Mesenchymal stem cell (in vitro differentiated cells and primary cell): ENCODE measurements at regions not wholly inside any gene's neighbourhood (a gene's known extent, or its start where the extent isn't known, plus 50 kb on each side); places are given as distances from the start of the nearest gene placed in this dataset.
A peak's percentile ranks its signal among the peaks of the same experiment; 100 is the strongest.

Experiments used
- DNase-seq: peaks from one replicate; pipeline ENCODE4 v3.0.0-alpha.2; 2013
- H2AFZ ChIP-seq: one replicate; pipeline ENCODE4 v1.6.1; 2013; ENCODE audit warnings: low read depth, mild to moderate bottlenecking, control low read depth, inconsistent platforms, low read length, moderate library complexity
- H2AK5ac ChIP-seq: 2 replicates; pipeline ENCODE4 v1.6.1; 2013; ENCODE audit warnings: low read length, moderate library complexity, mild to moderate bottlenecking, inconsistent platforms; ENCODE audit not compliant: severe bottlenecking
- H2BK120ac ChIP-seq: one replicate; pipeline ENCODE4 v1.6.1; 2013; ENCODE audit warnings: low read depth, mild to moderate bottlenecking, inconsistent platforms, low read length, moderate library complexity
- H2BK12ac ChIP-seq, 2 experiments: one replicate each; pipeline ENCODE4 v1.6.1; 2013; ENCODE audit warnings: inconsistent platforms in 2 of 2, low read length in 2 of 2, mild to moderate bottlenecking in 2 of 2, moderate library complexity in 2 of 2, control low read depth in 1 of 2
- H2BK15ac ChIP-seq: one replicate; pipeline ENCODE4 v1.6.1; 2013; ENCODE audit warnings: mild to moderate bottlenecking, low read depth, inconsistent platforms; ENCODE audit not compliant: poor library complexity, severe bottlenecking
- H2BK5ac ChIP-seq: 2 replicates; pipeline ENCODE4 v1.6.1; 2013; ENCODE audit warnings: low read depth, mild to moderate bottlenecking, low read length, control low read depth, inconsistent platforms; ENCODE audit not compliant: poor library complexity, severe bottlenecking
- H3K14ac ChIP-seq, 2 experiments: one replicate each; pipeline ENCODE4 v1.6.1; 2013; ENCODE audit warnings: inconsistent platforms in 2 of 2, low read length in 2 of 2, control low read depth in 1 of 2, mild to moderate bottlenecking in 1 of 2, moderate library complexity in 1 of 2
- H3K18ac ChIP-seq, 2 experiments: one replicate each; pipeline ENCODE4 v1.6.1; 2013; ENCODE audit warnings: inconsistent platforms in 2 of 2, low read length in 2 of 2, control low read depth in 1 of 2, low read depth in 1 of 2, mild to moderate bottlenecking in 1 of 2
- H3K23ac ChIP-seq, 2 experiments: one replicate each; pipeline ENCODE4 v1.6.1; 2013; ENCODE audit warnings: inconsistent platforms in 2 of 2, low read length in 2 of 2, mild to moderate bottlenecking in 2 of 2, moderate library complexity in 2 of 2, control low read depth in 1 of 2
- H3K27ac ChIP-seq: 2 replicates; pipeline ENCODE4 v1.5.1; 2013; ENCODE audit warnings: mild to moderate bottlenecking, moderate library complexity, low read length, control low read depth, inconsistent platforms; ENCODE audit not compliant: poor library complexity, severe bottlenecking
- H3K27me3 ChIP-seq, 2 experiments: 2 replicates each; pipeline versions ENCODE4 v1.6.1 to v1.7.0; 2013; ENCODE audit warnings: low read length in 2 of 2, mild to moderate bottlenecking in 2 of 2, moderate library complexity in 2 of 2, control low read depth in 1 of 2, inconsistent platforms in 1 of 2; ENCODE audit not compliant: control insufficient read depth in 1 of 2, insufficient read depth in 1 of 2
- H3K36me3 ChIP-seq, 2 experiments: 2 replicates each; pipeline versions ENCODE4 v1.6.1 to v1.7.0; 2013; ENCODE audit warnings: low read length in 2 of 2, control low read depth in 1 of 2, inconsistent platforms in 1 of 2, low read depth in 1 of 2, mild to moderate bottlenecking in 1 of 2; ENCODE audit not compliant: insufficient read depth in 2 of 2, control insufficient read depth in 1 of 2
- H3K4ac ChIP-seq, 2 experiments: one replicate each; pipeline ENCODE4 v1.6.1; 2013; ENCODE audit warnings: inconsistent platforms in 2 of 2, low read length in 2 of 2, mild to moderate bottlenecking in 2 of 2, moderate library complexity in 2 of 2, control low read depth in 1 of 2, low read depth in 1 of 2
- H3K4me1 ChIP-seq: 2 replicates; pipeline ENCODE4 v1.6.1; 2013; ENCODE audit warnings: low read depth, low read length, control low read depth; ENCODE audit not compliant: control insufficient read depth, insufficient read depth
- H3K4me2 ChIP-seq: 2 replicates; pipeline ENCODE4 v1.6.1; 2013; ENCODE audit warnings: low read length, mild to moderate bottlenecking, inconsistent platforms; ENCODE audit not compliant: poor library complexity, severe bottlenecking
- H3K4me3 ChIP-seq, 2 experiments: 2 replicates each; pipeline versions ENCODE4 v1.5.1 to v1.7.0; 2013; ENCODE audit warnings: low read length in 2 of 2, mild to moderate bottlenecking in 2 of 2, control low read depth in 1 of 2, low read depth in 1 of 2; ENCODE audit not compliant: insufficient read depth in 1 of 2
- H3K79me1 ChIP-seq: replicated peaks from 2 replicates; pipeline ENCODE4 v1.6.1; 2013; ENCODE audit warnings: mild to moderate bottlenecking, control low read depth, low read length, inconsistent platforms; ENCODE audit not compliant: poor library complexity, severe bottlenecking
- H3K9ac ChIP-seq: 2 replicates; pipeline ENCODE4 v1.7.0; 2013; ENCODE audit warnings: mild to moderate bottlenecking, low read length, moderate library complexity
- H3K9me3 ChIP-seq: 2 replicates; pipeline ENCODE4 v1.7.0; 2013; ENCODE audit warnings: mild to moderate bottlenecking, low read length; ENCODE audit not compliant: control insufficient read depth
- H4K8ac ChIP-seq: one replicate; pipeline ENCODE4 v1.6.1; 2013; ENCODE audit warnings: inconsistent platforms, mild to moderate bottlenecking, low read length, moderate library complexity
- H4K91ac ChIP-seq: one replicate; pipeline ENCODE4 v1.6.1; 2013; ENCODE audit warnings: mild to moderate bottlenecking, low read length, inconsistent platforms
- WGBS: methylation state at CpG from one replicate; pipeline ENCODE4 v1.1.7; 2013; ENCODE audit warnings: mixed read lengths; 5-methylcytosine and 5-hydroxymethylcytosine counted together

- Histone ChIP-seq H2AK5ac (no peak overlapping the region), H4K91ac (no peak overlapping the region), H2AFZ (no peak overlapping the region), H4K8ac (no peak overlapping the region), H3K4ac (no peak overlapping the region), H3K18ac (no peak overlapping the region), H3K4me1 (no peaks in the 10 kb centered on the region), H3K4me3 (no peak overlapping the region), H3K36me3 (no peaks in the 10 kb centered on the region), H3K27ac (no peak overlapping the region), H3K9me3 (no peaks in the 10 kb centered on the region), H2BK5ac (no peak overlapping the region), H3K9ac (no peak overlapping the region), H3K27me3 (no peaks in the 10 kb centered on the region), H2BK12ac (no peak overlapping the region), H2BK15ac (no peak overlapping the region), H3K79me1 (no peaks in the 10 kb centered on the region), H3K4me2 (no peak overlapping the region), H3K23ac (no peak overlapping the region), H3K14ac (no peak overlapping the region), H2BK120ac (no peak overlapping the region)
- 85% methylated on average over 2 of the region's 3 CpGs for WGBS
- no peak for DNase-seq
Observed at GRCh38 chr1:193736507-193736906, 550.1 kb upstream of the B3GALT2 start.

GRCh38 chr1:193733674-193734073, 547.3 kb upstream of the B3GALT2 start:
- Histone ChIP-seq H3K27ac (no peak overlapping the region), H4K91ac (no peak overlapping the region), H3K23ac (no peak overlapping the region), H3K4ac (no peak overlapping the region), H4K8ac (no peak overlapping the region), H3K9me3 (no peaks in the 10 kb centered on the region), H3K9ac (no peak overlapping the region), H2AK5ac (no peak overlapping the region), H3K14ac (no peak overlapping the region), H3K36me3 (no peaks in the 10 kb centered on the region), H3K4me3 (no peak overlapping the region), H3K18ac (no peak overlapping the region), H3K4me1 (no peaks in the 10 kb centered on the region), H3K4me2 (no peak overlapping the region), H2BK5ac (no peak overlapping the region), H3K27me3 (no peaks in the 10 kb centered on the region), H3K79me1 (no peaks in the 10 kb centered on the region), H2AFZ (no peak overlapping the region), H2BK15ac (no peak overlapping the region), H2BK120ac (no peak overlapping the region), H2BK12ac (no peak overlapping the region)
- no peak for DNase-seq
- WGBS = 78% methylated on average over 1 of the region's 3 CpGs

- Histone ChIP-seq H3K4me1 (no peaks in the 10 kb centered on the region), H3K9ac (no peak overlapping the region), H3K18ac (no peak overlapping the region), H3K27me3 (no peaks in the 10 kb centered on the region), H2BK15ac (no peak overlapping the region), H2BK5ac (no peak overlapping the region), H3K4me2 (no peak overlapping the region), H3K14ac (no peak overlapping the region), H2BK120ac (no peak overlapping the region), H3K79me1 (no peaks in the 10 kb centered on the region), H2BK12ac (no peak overlapping the region), H3K4ac (no peak overlapping the region), H4K8ac (no peak overlapping the region), H3K36me3 (no peaks in the 10 kb centered on the region), H3K27ac (no peak overlapping the region), H3K23ac (no peak overlapping the region), H2AK5ac (no peak overlapping the region), H4K91ac (no peak overlapping the region), H3K4me3 (no peak overlapping the region), H2AFZ (no peak overlapping the region), H3K9me3 (no peaks in the 10 kb centered on the region)
- WGBS = 75% methylated on average over 1 of the region's 3 CpGs
- peak; percentile 25 for DNase-seq
Observed at GRCh38 chr1:193730017-193730416, 543.6 kb upstream of the B3GALT2 start.

DNA sequence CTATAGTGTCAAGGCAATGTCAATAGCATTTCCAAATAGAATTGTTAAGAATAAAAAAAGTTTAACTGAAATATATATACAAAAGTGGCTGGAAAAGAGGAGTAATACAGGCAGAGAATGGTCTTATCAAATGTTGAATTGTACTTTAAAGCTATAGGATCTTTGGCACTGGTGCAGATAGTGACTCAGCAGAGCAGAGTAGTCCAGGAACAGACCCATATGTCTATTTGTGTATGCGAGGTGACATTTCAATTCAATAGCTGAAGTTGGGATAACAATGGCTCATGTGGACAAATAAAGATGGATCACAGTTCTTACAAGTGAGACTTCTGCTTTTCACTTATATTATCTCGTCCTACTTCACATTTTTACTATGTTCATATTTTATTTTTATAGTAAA, 543.0 kb upstream of the B3GALT2 start:
- H3K4me2 ChIP-seq = no peak overlapping the region
- no peak overlapping the region for H3K18ac ChIP-seq
- no peak overlapping the region for H4K8ac ChIP-seq
- H3K9me3 ChIP-seq = no peaks in the 10 kb centered on the region
- H3K4me1 ChIP-seq = no peaks in the 10 kb centered on the region
- no peak overlapping the region for H2AFZ ChIP-seq
- H2BK12ac ChIP-seq = no peak overlapping the region
- H2BK15ac ChIP-seq = no peak overlapping the region
- H3K36me3 ChIP-seq = no peaks in the 10 kb centered on the region
- 33% methylated on average over 1 of the region's 2 CpGs for WGBS
- H3K27ac ChIP-seq = no peak overlapping the region
- H3K27me3 ChIP-seq = no peaks in the 10 kb centered on the region
- H3K23ac ChIP-seq = no peak overlapping the region
- no peak overlapping the region for H3K14ac ChIP-seq
- no peak overlapping the region for H3K4me3 ChIP-seq
- H2BK5ac ChIP-seq = no peak overlapping the region
- DNase-seq = peak; percentile 44
- no peak overlapping the region for H2AK5ac ChIP-seq
- no peaks in the 10 kb centered on the region for H3K79me1 ChIP-seq
- H3K4ac ChIP-seq = no peak overlapping the region
- H4K91ac ChIP-seq = no peak overlapping the region
- H2BK120ac ChIP-seq = no peak overlapping the region
- H3K9ac ChIP-seq = no peak overlapping the region
